RWPE2 (cell line): ENCODE measurements at regions not wholly inside any gene's neighbourhood (a gene's known extent, or its start where the extent isn't known, plus 50 kb on each side); places are given as distances from the start of the nearest gene placed in this dataset.

ENCODE experiments used
- ATAC-seq: fragments of 200-7000 bp; cut with Tn5 transposase; 3 replicates; pipeline ENCODE4 v1.9.1; 2021; ENCODE audit warnings: low read depth
- DNase-seq: peaks from one replicate; pipeline ENCODE4 v3.0.0-alpha.2; 2020; ENCODE audit warnings: low spot score
- H3K27ac ChIP-seq: fragments of 450-650 bp; 2 replicates; pipeline ENCODE4 v1.5.1; 2017; ENCODE audit warnings: mild to moderate bottlenecking; ENCODE audit not compliant: poor library complexity, severe bottlenecking
- H3K27me3 ChIP-seq: fragments of 250-450 bp; sonication (Bioruptor Pico); 2 replicates; pipeline ENCODE4 v1.5.1; 2021; ENCODE audit warnings: mild to moderate bottlenecking, moderate library complexity; ENCODE audit not compliant: insufficient read depth, poor library complexity, severe bottlenecking
- H3K36me3 ChIP-seq: fragments of 250-450 bp; sonication (Bioruptor Pico); 2 replicates; pipeline ENCODE4 v1.5.1; 2020; ENCODE audit warnings: low read depth, mild to moderate bottlenecking, moderate library complexity
- H3K4me1 ChIP-seq: fragments of 250-450 bp; sonication (Bioruptor Pico); 2 replicates; pipeline ENCODE4 v1.5.1; 2021; ENCODE audit warnings: mild to moderate bottlenecking, moderate library complexity; ENCODE audit not compliant: insufficient read depth, poor library complexity, severe bottlenecking
- H3K4me3 ChIP-seq: fragments of 250-450 bp; sonication (Bioruptor Pico); 2 replicates; pipeline ENCODE4 v1.5.1; 2021; ENCODE audit warnings: mild to moderate bottlenecking, moderate library complexity; ENCODE audit not compliant: severe bottlenecking
- H3K9me3 ChIP-seq: fragments of 250-450 bp; sonication (Bioruptor Pico); 2 replicates; pipeline ENCODE4 v1.5.1; 2021; ENCODE audit warnings: mild to moderate bottlenecking, moderate library complexity; ENCODE audit not compliant: severe bottlenecking
- TF ChIP-seq, protein P1 (sequence below): fragments of 450-650 bp; IDR thresholded peaks from one replicate; pipeline ENCODE4 v1.5.1; 2017; ENCODE audit warnings: mild to moderate bottlenecking, moderate library complexity; ENCODE audit not compliant: poor library complexity, severe bottlenecking

DNA sequence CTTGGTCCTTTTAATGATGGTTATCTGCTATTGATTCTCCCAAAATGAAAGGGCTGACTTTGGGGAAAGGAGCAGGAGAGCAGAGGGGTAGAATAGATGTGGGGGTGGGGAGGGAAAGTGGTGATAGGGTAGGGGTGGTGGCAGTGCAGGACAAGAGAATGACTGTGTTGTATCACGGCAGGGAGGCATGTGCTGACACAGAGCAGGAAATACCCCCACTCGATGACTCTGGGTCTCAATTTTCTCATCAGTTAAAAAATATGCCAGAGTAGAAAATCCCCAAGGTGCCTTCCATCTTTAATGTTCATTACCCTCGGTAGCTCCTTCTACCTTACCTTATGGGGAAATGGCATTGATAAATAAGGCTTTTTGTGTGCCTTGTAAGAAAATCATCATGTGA lies 79.0 kb upstream of the ATXN1 start:
- no peaks in the 10 kb centered on the region for H3K36me3 ChIP-seq
- no peak for ATAC-seq
- H3K4me3 ChIP-seq, result no peak overlapping the region
- no peaks in the 10 kb centered on the region for H3K27me3 ChIP-seq
- peaks cover 15% of the 10 kb centered on the region for H3K4me1 ChIP-seq
- TF ChIP-seq, protein P1, sequence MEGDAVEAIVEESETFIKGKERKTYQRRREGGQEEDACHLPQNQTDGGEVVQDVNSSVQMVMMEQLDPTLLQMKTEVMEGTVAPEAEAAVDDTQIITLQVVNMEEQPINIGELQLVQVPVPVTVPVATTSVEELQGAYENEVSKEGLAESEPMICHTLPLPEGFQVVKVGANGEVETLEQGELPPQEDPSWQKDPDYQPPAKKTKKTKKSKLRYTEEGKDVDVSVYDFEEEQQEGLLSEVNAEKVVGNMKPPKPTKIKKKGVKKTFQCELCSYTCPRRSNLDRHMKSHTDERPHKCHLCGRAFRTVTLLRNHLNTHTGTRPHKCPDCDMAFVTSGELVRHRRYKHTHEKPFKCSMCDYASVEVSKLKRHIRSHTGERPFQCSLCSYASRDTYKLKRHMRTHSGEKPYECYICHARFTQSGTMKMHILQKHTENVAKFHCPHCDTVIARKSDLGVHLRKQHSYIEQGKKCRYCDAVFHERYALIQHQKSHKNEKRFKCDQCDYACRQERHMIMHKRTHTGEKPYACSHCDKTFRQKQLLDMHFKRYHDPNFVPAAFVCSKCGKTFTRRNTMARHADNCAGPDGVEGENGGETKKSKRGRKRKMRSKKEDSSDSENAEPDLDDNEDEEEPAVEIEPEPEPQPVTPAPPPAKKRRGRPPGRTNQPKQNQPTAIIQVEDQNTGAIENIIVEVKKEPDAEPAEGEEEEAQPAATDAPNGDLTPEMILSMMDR, result no peak
- DNase-seq, result no peak
- H3K9me3 ChIP-seq, result no peaks in the 10 kb centered on the region
- H3K27ac ChIP-seq, result peak overlapping the region; percentile 43

DNA sequence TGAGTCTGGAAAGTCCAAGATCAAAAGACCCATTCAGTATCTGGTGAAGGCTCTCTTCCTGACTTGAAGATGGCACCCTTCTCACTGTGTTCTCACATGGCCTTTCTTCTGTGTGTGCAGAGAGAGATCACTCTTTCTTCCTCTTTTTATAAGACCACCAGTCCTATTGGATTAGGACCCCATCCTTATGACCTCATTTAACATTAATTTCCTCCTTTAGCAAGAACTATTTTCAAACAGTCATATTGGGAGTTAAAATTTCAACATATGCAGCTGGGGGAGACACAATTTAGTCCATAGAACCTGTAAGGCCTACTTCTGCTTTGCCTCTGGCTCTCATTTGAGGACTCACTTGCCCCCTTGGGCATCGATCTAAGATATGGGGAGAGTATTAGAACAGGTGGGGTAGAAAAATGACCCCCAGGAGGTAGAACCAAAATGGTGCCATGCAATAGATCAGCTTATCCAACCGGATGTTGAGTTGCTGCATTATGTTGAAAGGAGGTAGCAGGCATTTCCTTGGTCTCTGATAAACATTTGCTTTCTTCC lies 78.4 kb upstream of the ATXN1 start:
- H3K4me1 ChIP-seq, result peaks cover 15% of the 10 kb centered on the region
- H3K9me3 ChIP-seq, result no peaks in the 10 kb centered on the region
- H3K36me3 ChIP-seq, result no peaks in the 10 kb centered on the region
- H3K27me3 ChIP-seq, result no peaks in the 10 kb centered on the region
- no peak overlapping the region for H3K27ac ChIP-seq
- ATAC-seq (no peak), DNase-seq (no peak)
- TF ChIP-seq, protein P1, result no peak
- no peak overlapping the region for H3K4me3 ChIP-seq

DNA sequence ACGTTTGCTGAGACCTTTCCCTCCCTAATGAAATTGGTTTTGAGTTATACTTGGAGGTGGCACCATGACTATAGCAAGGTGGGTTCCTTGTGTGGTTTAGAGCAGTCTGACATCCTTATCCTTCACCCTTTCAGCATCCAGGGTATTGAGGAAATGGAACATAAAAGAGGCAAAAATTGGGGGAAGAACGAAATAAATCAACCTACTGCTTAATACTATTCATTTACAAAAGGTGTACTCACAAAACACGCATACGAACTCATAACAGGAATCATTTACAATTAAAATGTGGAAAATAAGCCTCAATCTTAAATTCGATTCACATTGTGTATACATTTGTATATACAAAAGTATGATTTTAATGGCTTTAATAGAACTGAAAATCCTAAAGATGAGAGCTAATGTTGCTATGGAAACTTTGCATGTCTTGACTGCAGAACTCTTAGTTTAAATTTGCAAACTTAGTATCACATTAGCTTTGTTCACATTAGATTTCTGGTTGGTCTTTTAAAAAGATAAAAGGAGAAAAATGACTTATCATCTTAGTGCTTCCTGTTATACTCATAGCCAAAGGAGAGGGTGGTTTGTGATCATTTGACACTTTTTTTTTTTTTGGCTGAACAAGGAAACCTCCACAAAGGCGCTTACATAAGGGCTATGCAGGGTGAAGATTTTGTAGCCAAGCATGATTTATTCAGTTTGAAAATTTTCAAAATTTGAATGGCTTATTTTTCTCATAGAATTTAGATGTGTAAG lies 76.1 kb upstream of the ATXN1 start:
- no peak overlapping the region for H3K27ac ChIP-seq
- H3K27me3 ChIP-seq, result no peaks in the 10 kb centered on the region
- H3K4me1 ChIP-seq, result peaks cover 15% of the 10 kb centered on the region
- H3K9me3 ChIP-seq, result no peaks in the 10 kb centered on the region
- no peaks in the 10 kb centered on the region for H3K36me3 ChIP-seq
- DNase-seq (no peak), ATAC-seq (no peak)
- TF ChIP-seq, protein P1, result no peak
- H3K4me3 ChIP-seq, result no peak overlapping the region

GRCh38 chr6:16836144-16836981 lies 75.1 kb upstream of the ATXN1 start:
- Histone ChIP-seq H3K4me3 (no peak overlapping the region), H3K27ac (no peak overlapping the region), H3K9me3 (no peaks in the 10 kb centered on the region), H3K27me3 (no peaks in the 10 kb centered on the region), H3K4me1 (peaks cover 10% of the 10 kb centered on the region), H3K36me3 (no peaks in the 10 kb centered on the region)
- DNase-seq (no peak), ATAC-seq (no peak)
- TF ChIP-seq, protein P1, result no peak
